Transverse colon (tissue), 3 donors: ENCODE measurements at regions not wholly inside any gene's neighbourhood (a gene's known extent, or its start where the extent isn't known, plus 50 kb on each side); places are given as distances from the start of the nearest gene placed in this dataset.
"Not testable (repeated sequence)": the region's sequence is repeated elsewhere in the genome, so short reads cannot be mapped to it uniquely, and the experiment has no call there.

ENCODE experiments used
- CTCF ChIP-seq, 5 experiments: fragments of 200-600 bp in 3 of 5; fragments of 450-650 bp in 2 of 5; sonication (generic) in 3 of 5; IDR thresholded peaks; 1 replicate in 2 of 5; 2 replicates in 3 of 5; pipeline ENCODE4 v1.5.1; 2016 to 2017; ENCODE audit warnings: antibody characterized with exemption in 5 of 5, inconsistent platforms in 3 of 5, mild to moderate bottlenecking in 2 of 5, moderate library complexity in 1 of 5
- EP300 ChIP-seq: sonication (generic); formaldehyde crosslinking; IDR thresholded peaks from one replicate; pipeline ENCODE4 v1.6.1; 2017; ENCODE audit warnings: antibody characterized with exemption, low read depth

GRCh38 chr6:57985734-57986133 lies 668.3 kb downstream of the PRIM2 start:
- not testable (repeated sequence) for TF ChIP-seq CTCF (IDR thresholded peaks at IDR 0.05); EP300
